ENCODE measurements at regions not wholly inside any gene's neighbourhood (a gene's known extent, or its start where the extent isn't known, plus 50 kb on each side); places are given as distances from the start of the nearest gene placed in this dataset.

DNA sequence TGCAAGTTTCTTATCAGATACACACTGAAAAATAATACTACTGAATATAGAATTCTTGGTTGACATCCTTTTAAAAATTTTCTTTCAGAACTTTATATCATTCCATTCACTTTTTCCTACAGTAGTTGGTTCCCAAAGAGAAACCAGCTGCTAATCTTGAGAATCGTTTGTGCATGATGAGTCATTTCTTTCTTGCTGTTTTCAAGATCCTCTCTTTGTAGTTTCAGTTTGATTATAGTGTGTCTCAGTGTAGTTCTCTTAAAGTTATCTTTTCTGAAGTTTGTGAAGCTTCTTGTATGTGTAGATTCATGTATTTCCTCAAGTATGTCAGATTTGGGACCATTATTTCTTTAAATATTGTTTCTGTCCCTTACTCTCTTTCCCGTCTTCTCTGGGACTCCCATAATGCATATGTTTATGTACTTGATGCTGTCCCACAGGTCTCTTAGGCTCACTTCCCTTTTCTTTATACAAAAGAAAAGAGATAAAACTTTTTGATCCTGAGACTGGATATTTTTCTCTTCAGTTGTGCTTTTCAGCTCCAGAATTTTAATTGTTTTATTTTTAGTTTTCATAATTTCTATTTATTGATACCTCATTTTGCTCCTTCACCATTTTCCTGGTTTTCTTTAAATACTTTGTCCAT lies 801.0 kb downstream of the TDRD15 start:
- TF ChIP-seq, protein P1, sequence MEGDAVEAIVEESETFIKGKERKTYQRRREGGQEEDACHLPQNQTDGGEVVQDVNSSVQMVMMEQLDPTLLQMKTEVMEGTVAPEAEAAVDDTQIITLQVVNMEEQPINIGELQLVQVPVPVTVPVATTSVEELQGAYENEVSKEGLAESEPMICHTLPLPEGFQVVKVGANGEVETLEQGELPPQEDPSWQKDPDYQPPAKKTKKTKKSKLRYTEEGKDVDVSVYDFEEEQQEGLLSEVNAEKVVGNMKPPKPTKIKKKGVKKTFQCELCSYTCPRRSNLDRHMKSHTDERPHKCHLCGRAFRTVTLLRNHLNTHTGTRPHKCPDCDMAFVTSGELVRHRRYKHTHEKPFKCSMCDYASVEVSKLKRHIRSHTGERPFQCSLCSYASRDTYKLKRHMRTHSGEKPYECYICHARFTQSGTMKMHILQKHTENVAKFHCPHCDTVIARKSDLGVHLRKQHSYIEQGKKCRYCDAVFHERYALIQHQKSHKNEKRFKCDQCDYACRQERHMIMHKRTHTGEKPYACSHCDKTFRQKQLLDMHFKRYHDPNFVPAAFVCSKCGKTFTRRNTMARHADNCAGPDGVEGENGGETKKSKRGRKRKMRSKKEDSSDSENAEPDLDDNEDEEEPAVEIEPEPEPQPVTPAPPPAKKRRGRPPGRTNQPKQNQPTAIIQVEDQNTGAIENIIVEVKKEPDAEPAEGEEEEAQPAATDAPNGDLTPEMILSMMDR (IDR thresholded peaks at IDR 0.05; ENCODE audit: insufficient read depth, low read length, poor library complexity, severe bottlenecking), result no peak
- TF ChIP-seq EZH2phosphoT487 (conservative IDR thresholded peaks at IDR 0.05; ENCODE audit: low read length), result no peak
